CD4-positive, alpha-beta T cell treated with Interferon alpha-2 for 1 hour (primary cell): ENCODE measurements at regions not wholly inside any gene's neighbourhood (a gene's known extent, or its start where the extent isn't known, plus 50 kb on each side); places are given as distances from the start of the nearest gene placed in this dataset.

ENCODE experiments used
- DNase-seq, 2 donors: peaks; one replicate each; pipeline ENCODE4 v3.0.0-alpha.2; 2020 to 2022

DNA sequence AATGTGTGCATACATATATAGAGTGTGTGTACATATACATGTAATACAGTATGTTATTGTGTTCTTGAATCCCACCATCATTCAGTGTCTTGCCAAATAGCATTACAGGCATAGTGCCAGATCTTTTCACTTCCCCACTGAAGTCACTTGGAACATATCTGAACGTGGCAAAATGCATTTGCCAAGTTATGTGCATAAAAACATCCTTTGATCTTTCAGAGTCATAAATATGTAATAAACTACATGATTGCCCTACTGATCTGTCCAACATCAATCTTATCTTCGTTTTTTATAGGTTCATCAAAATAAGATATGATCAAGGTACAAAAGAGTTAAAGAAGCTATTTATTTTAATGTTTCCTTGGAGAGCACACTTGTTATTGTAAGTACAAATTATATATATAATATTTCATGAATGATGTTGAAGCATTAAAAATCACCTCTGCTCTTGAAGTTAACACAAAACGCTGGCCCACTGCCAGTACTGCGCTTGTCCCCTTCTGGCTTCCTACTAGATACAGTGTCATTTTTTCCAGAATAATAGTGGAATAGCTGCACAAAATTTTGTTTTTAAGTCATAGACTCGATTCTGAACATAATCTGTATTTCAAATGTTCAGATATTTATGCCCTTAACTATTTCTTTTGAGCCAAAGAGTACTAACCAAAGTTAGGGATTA, 549.5 kb upstream of the ARRDC4 start:
- DNase-seq, result no peak

DNA sequence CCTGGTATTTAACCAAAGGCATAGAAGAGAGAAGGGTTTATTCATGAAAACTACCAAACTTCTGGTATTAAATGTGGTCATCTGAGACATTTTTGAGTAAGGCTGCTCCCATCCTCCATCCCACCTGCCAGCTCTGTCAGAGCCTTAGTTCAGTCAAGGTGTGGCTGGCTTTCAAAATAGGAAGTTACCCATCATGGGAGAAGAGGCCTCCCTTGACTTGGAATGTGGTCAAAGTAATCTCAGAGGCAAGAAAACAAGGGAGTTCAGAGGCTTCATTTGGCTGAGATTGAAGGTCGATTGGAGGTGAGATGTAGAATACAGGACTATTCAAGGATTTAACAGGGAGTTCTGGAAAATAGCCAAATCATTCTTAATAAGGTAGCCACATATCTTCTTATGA, 540.4 kb upstream of the ARRDC4 start:
- DNase-seq, result no peak

DNA sequence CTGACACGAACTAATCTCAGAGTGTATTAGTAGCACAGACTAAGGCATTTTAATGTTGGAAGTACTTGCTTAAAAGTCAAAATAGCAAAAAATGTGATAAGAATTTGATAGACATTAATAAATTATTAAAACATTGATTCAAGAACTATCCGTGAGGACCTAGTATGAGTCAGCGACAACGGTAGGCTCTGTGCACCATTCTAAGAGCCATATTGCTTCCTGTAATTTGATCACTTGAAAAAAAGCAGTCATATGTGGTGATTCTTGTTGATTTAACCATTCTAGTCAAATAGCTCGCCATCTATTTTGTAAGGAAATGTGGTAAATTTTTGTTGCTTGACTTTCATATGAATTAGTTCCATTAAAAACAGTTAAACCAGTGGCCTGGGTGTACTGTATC, 534.9 kb upstream of the ARRDC4 start:
- DNase-seq, result no peak

DNA sequence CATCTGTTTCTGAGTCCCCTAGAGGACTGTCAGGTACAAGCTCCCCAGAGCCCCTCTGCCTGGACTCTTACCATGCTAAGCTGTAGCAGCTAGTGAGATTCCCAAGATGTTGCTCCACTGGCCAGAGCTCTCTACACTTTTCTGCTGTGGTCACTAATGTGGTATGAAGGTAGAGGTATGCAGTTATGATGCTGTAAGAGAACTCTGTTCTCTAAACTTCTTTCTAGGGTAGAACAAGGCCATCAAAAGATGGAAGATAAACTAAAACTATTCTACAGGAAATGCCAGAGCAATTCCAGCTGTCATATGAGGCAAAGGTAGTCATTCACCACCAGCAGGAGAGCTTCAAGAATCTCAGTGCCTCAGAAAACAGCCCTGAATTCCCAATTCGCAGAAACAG, 517.4 kb upstream of the ARRDC4 start:
- no peak for DNase-seq

DNA sequence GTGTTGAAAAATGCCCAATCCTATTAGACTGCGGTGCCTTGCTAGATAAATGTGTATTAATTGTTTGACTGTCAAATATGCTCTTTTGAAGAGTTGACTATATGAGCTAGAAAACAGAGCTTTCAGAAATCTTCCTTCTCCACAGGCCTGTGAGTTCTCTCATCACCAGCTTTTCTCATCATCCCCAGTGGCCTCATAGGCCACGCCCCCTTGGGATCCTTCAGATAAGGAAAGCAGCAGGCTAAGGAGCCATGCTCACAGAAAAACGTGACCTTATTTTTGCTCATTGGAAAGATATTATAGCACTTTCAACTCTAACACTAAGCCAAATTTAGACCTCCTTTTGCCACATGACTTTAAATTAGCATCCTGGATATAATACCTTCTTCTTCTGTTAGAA, 514.4 kb upstream of the ARRDC4 start:
- DNase-seq, result no peak

DNA sequence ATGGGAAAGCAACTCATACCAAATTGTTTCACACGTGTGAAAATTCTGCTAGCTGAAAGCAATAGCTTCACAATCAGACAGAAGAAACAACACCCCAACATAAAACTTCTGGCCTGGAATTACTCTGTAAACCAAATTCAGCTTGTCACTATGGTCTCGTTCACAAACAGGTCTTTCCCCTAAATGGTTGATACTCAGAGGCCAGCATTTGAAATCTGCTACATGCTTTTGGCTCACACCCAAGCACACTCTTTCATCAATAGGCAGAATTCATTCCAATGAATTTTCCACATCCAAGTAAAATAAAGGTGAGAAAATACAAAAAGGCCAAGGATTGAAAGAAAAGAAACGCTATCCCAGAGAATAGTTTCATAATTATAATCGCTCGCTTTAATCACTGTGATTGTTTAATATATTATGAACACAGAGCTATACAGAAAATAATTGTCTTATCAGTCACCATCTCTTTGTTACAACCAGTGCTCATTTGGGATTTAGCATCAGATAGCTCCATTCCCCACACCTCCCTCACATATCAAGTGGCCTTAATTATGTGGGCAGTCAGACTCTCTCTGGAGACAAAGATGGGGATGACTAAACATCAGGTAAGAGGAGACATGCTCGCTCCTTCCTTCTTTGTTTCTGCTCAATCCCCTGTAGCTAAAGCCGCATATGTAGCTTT, 503.8 kb upstream of the ARRDC4 start:
- DNase-seq, result no peak

DNA sequence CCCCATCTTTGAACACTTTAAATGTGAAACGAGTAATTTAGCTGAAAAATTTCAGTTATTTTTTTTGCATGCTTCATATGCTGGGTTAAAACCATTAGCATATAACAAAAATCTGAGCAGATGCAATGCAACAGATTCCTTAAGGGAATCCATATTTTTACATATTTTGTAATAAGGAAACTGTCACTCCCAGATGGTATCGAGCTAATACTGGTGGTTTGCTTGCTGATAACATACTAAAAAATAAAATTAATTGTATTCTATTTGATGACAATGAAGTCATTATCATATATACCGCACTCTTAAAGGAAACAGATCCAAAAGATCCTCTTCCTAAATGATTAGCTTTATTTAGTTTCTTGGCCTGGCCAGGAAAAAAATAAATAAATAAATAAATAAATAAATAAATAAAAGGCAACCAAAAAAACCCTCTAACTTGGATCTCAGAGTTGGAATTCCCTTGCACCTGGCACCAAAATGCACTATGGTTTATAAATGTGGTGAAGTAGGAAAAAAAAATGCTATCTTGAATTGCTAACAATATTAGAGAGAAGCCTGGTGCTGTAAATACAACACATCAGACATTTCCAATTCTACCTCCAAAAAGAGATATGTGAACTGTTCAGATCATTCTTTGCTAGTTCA, 503.2 kb upstream of the ARRDC4 start:
- DNase-seq, result no peak

DNA sequence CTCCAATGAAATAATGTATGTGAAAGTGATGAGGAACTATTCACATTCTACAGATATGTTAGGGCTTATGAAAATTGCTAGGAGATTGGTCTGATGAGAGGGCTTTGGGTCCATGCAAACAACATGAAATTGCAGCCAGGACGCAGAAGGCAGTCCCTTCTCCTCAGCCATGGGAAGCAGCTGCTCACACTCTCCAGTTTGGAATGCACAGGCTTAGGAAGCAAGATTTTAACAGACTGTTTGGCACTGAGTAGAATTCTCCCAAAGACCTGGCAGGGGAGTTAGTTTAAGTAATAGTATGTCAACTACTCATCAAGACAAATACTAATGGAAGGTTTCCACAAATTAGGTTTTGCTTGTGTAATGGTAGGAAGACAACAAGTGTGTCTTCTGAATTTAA, 500.7 kb upstream of the ARRDC4 start:
- no peak for DNase-seq

DNA sequence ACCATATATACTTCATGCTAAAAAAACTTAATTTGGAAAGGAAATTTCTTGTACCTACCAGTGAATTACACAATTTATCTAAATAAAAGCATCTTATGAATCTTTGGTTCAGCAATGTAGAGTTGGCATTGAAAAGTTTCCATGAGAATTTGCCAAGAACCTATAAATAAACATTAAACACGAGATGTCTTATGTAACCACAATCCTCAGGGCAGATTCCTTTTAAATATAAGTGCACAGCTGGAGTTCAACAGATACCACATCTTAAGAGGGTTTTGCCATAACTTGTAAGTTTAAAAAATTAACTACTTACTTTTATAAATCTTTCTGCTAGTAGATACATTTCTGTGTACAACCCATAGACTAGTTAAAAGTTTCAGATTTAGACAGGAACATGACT, 499.3 kb upstream of the ARRDC4 start:
- no peak for DNase-seq

DNA sequence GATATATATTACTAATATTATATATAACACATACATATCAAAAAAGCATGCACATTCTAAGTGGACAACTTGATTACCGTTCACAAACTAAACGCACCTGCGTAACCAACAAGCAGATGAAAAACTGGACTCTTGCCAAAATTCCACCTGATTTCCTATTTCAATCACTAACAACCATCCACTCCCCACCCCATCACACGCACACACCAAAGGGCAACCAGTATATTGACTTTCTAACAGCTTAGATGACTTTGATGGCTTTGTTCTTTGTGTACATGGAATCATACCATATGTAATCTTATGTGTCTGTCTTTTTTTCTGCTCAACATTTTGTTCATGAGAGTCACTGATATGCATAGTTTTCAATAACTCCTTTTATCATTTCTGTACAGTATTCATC, 496.8 kb upstream of the ARRDC4 start:
- no peak for DNase-seq

DNA sequence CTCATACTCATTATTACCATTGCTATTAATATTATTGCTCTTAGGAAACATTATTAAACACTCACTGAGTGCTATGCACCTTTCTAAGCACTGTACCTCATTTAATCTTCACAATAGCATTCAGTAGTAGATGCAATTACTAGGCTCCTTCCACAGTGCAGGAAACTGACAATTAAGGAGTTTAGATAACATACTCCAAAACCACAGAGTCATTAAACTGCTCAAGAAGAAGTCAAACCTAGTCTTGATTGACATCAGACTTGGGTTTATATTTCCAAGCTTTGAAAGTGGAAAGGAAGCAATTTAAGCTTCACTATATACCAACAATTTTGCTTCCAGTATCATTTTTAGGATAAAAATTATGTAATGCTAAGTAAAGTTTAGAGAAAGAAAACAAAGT, 490.1 kb upstream of the ARRDC4 start:
- no peak for DNase-seq

DNA sequence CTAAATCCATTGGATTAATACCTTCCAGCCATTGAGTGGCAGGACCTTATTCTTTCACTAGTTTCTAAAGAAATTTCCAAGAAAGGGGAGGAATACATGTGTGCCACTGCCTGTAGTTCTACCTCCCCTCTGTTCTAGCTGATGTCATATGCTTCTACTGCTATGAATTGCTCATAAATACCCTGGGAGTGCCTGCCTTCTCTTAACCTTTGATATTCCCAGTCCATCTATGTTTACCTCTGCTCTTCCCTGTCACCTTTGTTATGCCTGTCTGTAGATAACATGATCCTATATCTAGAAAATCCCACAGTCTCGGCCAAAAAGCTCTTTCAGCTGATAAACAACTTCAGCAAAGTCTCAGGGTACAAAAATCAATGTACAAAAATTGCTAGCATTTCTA, 486.9 kb upstream of the ARRDC4 start:
- DNase-seq, result no peak

DNA sequence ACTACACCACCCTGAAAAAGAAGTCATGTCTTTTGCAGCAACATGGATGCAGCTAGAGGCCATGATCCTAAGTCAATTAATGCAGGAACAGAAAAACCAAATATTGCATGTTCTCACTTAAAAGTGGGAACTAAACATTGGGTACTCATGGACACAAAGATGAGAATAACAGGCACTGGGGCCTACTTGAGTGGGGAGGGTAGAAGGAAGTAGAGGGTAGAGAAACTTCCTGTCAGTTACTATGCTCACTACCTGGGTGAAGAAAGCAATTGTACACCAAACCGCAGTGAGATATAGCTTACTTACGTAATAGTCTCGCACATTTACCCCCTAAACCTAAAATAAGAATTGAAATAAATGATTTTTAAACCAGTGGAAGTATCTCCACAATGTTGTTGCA, 480.5 kb upstream of the ARRDC4 start:
- DNase-seq, result no peak

DNA sequence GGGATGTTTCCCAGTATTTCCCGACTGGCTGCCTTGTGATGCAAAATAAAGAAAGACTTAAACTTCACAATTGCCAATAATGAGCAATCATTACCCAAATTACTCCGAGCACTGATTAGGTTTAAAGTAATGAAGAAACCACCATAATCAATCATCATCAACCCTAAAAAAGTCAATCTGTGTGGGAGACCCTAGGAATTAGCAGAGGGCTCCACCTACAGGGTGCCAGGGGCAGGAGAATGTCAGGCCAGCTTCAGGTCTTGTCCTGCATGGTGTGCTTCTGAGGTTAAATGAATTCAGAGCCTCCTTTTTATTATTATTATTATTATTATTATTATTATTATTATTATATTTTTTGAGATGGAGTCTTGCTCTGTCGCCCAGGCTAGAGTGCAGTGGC, 478.0 kb upstream of the ARRDC4 start:
- DNase-seq, result no peak

DNA sequence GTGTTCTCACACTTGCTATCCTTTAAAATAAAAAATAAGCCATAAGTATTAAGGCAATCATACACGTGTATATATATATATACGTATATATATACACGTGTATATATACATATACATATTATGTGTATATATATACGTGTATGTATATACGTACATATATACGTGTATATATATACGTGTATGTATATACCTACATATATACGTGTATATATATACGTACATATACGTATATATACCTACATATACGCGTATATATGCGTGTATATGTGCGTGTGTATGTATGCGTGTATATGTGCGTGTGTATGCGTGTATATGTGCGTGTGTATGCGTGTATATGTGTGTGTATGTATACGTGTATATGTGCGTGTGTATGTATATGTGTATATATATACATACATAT, 477.3 kb upstream of the ARRDC4 start:
- no peak for DNase-seq

DNA sequence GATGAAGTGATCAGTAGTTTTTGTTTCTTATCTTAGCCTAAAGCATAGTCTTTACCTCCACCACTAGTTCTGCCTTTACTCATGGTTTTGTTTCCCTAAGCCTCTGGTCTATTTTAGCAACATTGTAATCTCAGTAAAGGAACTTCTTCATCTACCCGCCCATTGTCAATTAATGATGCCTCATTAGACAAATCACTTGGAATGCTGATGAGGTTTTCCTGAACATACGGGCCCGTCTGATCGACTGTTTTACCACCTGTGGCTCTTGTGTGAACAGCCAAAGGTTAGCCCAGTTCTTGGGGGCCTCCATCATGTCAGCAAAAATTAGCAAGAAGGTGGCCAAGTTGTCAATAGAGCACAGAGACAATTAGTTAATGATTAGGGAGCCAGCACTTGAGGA, 470.1 kb upstream of the ARRDC4 start:
- no peak for DNase-seq

DNA sequence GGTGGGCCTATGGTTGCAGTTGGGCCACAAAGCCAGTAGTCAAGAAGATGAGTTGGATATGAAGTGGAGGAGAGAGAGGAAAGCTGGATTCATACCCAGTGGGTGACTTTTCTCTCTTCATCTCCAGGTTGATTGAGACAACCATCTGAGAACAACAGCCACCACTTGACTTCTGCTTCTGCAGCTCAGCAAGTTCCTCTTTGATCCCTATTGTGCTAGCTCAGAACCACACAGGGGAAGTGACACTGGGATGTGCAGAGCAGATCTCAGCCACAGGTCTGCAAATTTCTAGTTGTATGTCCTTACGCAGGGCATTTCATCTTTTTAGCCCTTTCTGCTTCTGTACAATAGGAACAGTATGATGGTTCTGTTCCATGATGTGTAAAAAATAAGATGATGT, 459.2 kb upstream of the ARRDC4 start:
- peak; percentile 2 to 35 for DNase-seq

DNA sequence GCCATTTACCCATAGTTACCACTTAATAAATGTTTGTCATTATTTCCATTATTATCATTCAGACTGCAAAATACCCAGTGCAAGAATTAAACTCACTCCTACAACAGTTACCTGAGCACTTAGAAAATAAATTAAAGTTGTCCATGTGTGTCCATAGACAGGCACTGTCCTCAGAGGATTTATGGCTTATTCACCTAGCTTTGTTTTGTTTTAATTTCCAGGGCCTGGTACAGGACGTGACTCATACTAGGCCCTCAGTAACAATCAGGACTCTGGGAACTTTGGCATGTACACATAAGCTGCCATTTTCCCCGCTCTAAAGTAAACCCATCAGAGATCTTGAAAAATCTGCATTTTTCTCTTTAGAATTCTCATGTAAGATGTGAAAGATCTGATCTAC, 458.5 kb upstream of the ARRDC4 start:
- DNase-seq, result no peak

DNA sequence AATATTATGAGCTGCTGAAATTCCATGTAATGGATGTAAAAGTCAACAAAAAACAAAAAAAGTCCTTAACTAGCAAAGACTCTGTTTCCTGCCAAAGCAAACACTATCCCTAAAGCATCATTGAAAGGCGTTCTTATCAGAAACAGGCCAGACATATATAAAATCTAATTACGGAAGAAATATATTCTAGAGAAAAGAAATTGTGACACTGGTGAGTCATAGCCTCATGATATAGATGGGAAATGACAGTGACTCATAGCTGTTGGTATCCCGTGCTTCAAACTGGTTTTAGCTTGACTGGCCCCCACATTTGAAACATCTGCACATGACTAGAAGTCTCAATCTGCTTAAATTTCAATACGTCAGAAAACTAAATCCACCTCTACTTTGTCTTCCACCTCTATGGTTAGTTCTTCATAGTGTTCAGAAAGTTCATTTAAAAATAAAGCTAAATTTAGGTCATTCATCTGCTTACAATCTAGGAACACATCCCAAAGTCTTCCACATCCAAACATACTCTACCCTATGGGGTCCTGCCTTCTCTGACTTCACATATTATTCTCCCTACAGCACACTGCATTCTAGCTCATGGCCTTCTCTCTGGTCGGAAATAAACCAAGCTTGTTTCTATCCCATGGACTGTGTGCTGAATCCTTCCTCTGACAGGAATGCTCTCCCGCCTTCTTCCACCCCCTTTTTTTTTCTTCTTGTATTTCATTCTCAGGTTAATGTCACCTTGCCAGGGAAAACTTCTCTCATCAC, 456.3 kb upstream of the ARRDC4 start:
- DNase-seq, result peak; percentile 0 to 21

DNA sequence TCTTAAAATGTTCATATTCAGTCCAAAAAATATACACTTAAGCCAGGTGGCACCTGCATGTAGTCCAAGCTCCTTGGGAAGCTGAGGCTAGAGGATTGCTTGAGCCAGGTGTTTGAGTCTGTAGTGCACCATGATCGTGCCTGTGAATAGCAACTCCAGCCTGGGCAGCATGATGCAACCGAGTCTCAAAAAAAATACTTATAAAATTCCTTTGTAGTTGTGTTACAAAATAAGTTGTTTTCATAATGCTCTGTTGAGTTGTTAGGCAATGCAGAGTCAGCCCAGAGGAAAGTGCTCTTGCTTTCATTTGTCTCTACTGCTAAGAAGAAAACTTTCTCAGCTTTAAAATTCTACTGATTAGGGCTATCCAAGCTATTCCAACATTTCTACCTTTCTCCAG, 442.8 kb upstream of the ARRDC4 start:
- DNase-seq, result no peak

DNA sequence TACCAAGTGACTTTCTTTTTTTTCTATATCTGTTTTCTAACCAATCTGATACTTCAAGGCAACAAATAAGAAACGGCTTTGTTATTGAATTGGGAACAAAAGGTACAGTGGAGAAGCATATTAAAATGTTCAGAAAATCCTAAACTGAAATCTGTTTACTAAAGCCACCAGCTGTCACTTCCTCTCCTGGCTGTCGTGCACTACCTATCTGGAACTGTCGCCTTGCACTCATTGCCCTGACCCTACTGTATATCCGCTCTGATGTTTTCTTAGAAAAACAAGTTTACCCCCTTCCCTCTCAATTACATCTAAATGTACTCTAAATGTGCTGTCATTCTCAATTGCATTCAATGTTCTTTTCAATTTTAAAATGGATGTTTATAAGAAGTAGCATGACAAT, 439.8 kb upstream of the ARRDC4 start:
- DNase-seq, result no peak

DNA sequence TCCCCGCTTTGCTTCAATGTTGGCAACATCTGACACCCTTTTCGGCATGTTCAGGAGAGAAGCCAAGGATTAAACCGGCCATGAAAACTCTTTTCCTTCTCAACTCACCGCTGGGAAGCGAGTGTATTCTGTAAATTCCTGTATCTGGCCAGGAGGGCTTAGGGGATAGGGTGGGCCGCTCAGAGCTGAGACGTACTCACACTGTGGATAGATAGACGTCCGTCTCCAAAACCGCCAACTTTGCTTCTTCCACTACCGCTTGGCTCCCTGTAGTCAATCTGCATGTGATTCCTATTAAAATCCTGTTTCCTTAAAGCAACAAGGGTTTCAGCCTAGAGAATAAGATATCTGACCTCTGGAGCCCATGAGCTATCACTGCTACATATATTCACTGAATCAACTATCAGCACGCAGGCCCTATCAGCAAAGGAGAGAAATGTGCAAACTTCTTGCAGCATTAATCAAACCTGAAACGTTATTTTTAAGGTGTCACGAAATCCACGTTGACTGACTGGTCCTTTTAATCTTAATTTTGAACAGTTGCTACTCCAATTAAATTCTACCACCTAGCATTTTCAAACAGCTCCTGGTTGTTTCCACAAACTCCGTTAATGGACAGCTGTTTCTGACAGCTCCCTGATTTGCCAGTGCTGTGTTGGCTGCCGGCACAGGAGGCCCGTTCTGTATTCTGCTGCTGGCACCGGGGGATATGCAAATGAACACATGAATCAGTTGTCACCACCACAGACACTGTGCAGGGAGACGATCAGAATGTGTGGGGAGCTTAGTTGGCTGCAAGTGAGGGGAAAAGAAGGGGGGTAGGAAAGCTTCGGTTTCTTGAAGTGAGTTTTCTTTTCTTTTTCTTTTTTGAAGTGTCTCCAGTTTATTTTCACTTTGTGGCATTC, 438.9 kb upstream of the ARRDC4 start:
- no peak for DNase-seq

DNA sequence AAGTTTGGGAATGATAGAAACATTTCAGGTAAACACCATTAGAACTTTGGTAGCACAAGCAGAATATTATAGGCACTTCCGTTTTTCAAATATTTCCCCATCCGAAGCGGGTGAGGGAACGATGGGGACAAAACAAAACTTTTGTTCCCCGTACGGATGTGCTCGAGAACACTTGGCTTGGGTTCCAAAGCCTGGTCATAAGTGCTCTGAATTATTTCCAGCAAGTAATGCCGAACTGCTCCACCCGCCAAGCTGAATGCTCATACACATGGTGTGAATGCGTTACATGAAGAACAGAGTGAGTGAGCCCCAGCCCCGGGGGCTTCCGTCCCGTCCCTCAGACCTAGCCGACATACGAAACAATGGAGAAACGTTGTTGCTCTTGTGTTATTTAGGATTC, 438.2 kb upstream of the ARRDC4 start:
- no peak for DNase-seq
